Right ventricle myocardium inferior (tissue), 1 donor: ENCODE measurements at regions not wholly inside any gene's neighbourhood (a gene's known extent, or its start where the extent isn't known, plus 50 kb on each side); places are given as distances from the start of the nearest gene placed in this dataset.
"Not testable (repeated sequence)": the region's sequence is repeated elsewhere in the genome, so short reads cannot be mapped to it uniquely, and the experiment has no call there.

Experiments
- ATAC-seq: fragments of 200-7000 bp; cut with Tn5 transposase; one replicate; pipeline ENCODE4 v1.9.1; 2020; ENCODE audit warnings: mild to moderate bottlenecking, moderate library complexity
- DNase-seq: peaks from one replicate; pipeline ENCODE4 v3.0.0; 2021; ENCODE audit errors: missing footprints
- intact Hi-C: fragments of 100-400 bp; cut with DNase I; formaldehyde crosslinking; loops from one replicate; pipeline ENCODE4 v1.11.0; 2022
- donor health status: DM: no; HTN: yes; CAD: no; lungs with severe emphysema.

DNA sequence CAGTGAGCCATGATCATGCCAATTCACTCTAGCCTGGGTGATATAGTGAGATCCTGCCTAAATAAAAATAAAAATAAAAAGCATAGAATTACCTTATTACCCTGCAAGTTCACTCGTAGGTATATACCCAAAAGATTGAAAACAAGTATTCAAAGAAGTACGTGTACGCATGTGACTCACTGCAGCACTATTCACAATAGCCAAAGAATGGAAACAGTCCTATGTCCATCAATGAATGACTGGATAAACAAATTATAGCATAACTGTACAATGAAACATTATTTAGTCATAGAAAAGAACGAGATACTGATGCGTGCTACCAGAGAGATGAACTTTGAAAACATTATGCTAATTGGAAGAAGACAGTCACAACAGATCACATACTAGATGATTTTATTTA lies 204.6 kb upstream of the DIAPH2 start:
- intact Hi-C loops = no loop called here
- no peak for ATAC-seq
- no peak for DNase-seq

DNA sequence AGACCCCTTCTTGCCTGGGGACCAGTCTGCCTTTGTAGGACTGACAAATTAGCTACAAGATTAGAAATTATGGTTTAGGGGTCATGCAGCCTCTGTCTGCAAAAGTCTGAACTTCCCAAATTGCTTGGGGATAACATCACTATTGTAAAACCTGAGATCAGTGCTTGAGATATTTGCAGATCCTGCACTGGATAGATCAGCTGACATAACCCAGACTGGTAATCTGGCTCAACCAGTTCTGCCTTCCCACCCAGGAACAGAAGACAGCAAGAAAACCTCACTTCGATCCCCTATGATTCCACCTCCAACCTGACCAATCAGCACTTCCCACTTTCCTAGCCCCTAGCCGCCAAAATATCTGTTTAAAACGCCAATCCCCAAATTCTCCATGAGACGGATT lies 202.8 kb upstream of the DIAPH2 start:
- DNase-seq (no peak), ATAC-seq (no peak)
- intact Hi-C loops = no loop called here

DNA sequence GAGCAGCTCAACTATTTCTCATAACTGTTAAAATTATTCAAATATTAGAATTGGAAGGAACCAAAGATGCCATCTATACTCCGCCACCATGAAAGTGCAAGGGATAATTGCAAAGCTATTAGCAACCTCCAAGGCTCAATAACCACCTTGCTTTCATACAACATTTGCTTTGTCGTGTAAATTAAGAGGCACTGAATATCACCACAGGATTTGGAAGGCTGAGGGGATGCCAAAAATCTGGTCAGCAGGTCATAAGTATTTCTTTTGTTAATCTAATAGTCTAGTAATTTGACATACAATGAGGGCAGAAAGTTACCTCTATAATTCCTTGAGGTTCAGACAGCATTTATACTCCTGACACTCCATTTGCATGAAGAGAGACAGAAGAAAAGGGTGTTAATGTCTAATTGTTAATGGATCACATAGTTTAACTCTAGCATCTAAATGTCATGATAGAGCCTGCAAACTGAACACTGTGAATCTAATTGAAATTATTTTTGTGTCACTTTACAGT lies 200.9 kb upstream of the DIAPH2 start:
- no peak for DNase-seq
- ATAC-seq = no peak
- intact Hi-C loops = no loop called here

DNA sequence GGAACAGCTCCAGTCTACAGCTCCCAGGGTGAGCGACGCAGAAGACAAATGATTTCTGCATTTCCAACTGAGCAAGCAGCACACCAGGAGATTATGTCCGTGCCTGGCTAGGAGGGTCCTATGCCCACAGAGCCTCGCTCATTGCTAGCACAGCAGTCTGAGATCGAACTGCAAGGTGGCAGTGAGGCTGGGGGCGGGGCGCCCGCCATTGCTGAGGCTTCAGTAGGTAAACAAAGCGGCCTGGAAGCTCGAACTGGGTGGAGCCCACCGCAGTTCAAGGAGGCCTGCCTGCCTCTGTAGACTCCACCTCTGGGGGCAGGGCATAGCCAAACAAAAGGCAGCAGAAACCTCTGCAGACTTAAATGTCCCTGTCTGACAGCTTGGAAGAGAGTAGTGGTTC lies 198.0 kb upstream of the DIAPH2 start:
- intact Hi-C loops, ATAC-seq: not testable (repeated sequence)

DNA sequence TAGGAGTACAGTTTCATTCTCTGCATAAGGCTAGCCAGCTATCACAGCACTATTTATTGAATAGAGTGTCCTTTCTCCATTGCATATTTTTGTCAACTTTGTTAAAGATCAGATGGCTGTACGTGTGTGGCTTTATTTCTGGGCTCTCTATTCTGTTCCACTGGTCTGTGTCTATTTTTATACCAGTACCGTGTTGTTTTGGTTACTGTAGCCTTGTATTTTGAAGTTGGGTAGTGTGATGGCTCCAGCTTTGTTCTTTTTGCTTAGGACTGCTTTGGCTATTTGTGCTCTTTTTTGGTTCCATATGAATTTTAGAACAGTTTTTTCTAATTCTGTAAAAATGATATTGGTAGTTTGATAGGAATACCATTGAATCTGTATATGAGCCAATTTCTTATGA lies 182.1 kb upstream of the DIAPH2 start:
- intact Hi-C loops = no loop called here
- DNase-seq (no peak), ATAC-seq (no peak)

More for the DNA sequence above, 198.0 kb upstream of the DIAPH2 start:
- DNase-seq = not testable (repeated sequence)

DNA sequence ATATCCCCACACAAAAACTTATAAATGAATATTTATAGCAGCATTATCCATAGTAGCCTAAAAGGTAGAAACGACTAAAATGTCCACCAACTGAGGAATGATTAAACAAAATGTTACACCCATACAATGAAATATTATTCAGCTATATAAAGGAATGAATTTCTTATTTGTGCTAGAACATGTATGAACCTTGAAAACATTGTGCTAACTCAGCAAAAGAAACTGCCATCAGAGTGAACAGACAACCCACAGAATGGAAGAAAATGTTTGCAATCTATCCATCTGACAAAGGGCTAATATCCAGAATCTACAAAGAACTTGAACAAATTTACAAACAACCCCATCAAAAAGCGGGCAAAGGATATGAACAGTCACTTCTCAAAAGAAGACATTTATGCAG lies 155.3 kb upstream of the DIAPH2 start:
- ATAC-seq, intact Hi-C loops, DNase-seq: not testable (repeated sequence)

- DNase-seq = no peak
- no peak for ATAC-seq
- intact Hi-C loops = no loop called here
These were observed 146.4 kb upstream of the DIAPH2 start for GRCh38 chrX:96538104-96538725.

GRCh38 chrX:96540111-96540631 lies 144.5 kb upstream of the DIAPH2 start:
- no peak for DNase-seq
- ATAC-seq = no peak
- intact Hi-C loops = no loop called here

DNA sequence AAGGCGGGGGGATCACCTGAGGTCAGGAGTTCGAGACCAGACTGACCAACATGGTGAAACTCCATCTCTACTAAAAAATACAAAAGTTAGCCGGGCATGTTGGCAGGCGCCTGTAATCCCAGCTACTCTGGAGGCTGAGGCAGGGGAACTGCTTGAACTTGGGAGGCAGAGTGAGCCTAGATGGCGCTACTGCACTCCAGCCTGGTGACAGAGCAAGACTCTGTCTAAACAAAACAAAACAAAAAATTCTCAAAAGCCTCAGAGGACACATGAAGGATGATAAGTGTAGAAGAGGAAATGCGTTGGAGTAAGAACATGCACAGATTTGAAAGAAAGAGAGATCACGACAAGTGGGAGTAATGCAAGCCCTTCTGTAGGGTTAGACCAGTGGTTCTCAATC lies 138.4 kb upstream of the DIAPH2 start:
- intact Hi-C loops, DNase-seq, ATAC-seq: not testable (repeated sequence)

DNA sequence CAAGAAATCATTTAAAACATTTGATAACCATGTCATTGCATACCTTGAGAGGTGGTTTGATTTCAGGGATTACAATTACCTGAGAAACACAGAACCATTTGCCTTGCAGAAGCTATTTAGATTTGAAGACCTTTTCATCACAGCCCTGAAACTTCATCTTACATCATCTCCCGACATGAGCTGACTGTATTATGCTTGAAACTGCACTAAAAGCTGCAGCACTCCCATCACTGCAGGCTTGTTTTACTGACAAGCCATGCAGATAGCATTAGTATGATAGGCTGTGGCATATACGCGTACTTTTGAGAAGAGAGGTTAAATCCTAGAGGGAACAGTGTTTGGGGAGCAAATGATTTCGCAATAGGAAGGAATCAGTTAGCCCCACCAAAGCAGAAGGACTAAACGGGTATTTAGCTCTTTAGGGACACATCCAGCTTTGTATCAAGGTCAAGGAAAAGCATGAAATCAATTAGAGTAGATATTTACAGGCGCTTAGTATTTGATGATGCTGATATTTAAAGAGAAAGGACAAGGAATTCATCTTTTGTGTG lies 133.2 kb upstream of the DIAPH2 start:
- DNase-seq (no peak), ATAC-seq (no peak)
- intact Hi-C loops = no loop called here

DNA sequence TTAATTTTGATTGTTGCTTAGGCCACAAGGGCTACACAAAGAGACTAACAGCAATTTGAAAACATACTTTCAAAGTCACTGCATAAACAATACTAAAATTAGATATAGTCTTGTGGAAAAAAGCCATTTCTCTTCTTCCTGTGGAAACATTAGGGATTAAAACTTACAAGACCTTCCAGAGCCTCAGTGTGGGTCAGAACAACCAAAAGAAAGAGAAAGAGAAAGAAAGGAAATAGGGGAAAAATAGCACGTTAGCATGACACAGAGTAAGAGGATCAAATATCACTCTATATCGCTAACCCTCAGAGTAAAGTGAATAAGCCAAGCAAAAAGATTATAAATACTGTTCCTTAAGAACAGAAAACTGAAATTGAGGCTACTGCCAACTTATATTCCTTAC lies 127.8 kb upstream of the DIAPH2 start:
- ATAC-seq (no peak), DNase-seq (no peak)
- intact Hi-C loops = no loop called here

GRCh38 chrX:96561129-96561528 lies 123.5 kb upstream of the DIAPH2 start:
- DNase-seq, intact Hi-C loops, ATAC-seq: not testable (repeated sequence)

DNA sequence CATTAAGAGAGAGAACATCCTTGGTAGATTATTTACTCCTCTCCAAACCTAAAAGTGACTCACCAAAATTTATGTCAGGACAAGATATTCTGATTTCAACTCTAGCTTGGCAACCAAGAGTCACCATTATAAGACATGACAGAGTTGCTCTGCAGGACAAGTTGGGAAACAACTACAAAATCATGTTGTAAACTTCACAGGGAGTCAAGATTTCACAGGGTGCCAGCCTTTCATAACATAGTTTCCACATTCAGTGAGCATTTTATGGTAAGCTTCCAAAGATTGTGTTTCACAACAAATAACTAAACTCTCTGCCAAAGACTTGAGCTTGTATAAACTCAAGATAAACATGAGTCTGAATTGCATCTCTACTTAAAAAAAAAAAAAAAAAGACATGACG lies 121.0 kb upstream of the DIAPH2 start:
- ATAC-seq = peak; percentile 44
- intact Hi-C loops = no loop called here
- DNase-seq = no peak

- DNase-seq = no peak
- intact Hi-C loops = no loop called here
- ATAC-seq = no peak
These were observed 120.0 kb upstream of the DIAPH2 start for GRCh38 chrX:96564595-96564994.

- intact Hi-C loops = no loop called here
- no peak for DNase-seq
- no peak for ATAC-seq
These were observed 117.8 kb upstream of the DIAPH2 start for GRCh38 chrX:96566878-96567277.

GRCh38 chrX:96568071-96568470 lies 116.6 kb upstream of the DIAPH2 start:
- intact Hi-C loops = no loop called here

GRCh38 chrX:96569034-96569433 lies 115.6 kb upstream of the DIAPH2 start:
- DNase-seq (no peak), ATAC-seq (no peak)
- intact Hi-C loops = no loop called here

More at GRCh38 chrX:96568071-96568470, 116.6 kb upstream of the DIAPH2 start:
- no peak for ATAC-seq
- DNase-seq = no peak

DNA sequence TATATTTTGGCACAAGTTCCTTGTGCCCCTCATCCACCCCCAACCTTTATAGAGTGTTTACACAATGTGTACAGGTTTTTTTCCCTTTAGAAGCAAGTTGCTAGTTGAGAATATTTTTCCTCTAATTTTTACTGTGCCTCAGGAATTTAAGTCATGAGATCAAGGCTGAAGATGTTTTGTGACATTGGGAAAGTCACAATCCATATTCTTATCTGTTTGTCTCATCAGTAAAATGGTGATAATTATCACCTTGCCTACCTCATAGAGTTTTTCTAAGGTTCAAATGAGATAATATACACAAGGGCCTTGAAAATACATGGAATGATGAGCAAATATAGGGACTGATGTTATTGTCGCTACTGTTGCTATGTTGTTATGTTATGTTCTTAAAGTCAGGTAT lies 109.6 kb upstream of the DIAPH2 start:
- no peak for ATAC-seq
- no peak for DNase-seq
- intact Hi-C loops = no loop called here

- no peak for DNase-seq
- ATAC-seq = no peak
- intact Hi-C loops = no loop called here
These were observed 108.3 kb upstream of the DIAPH2 start for GRCh38 chrX:96576368-96576767.

DNA sequence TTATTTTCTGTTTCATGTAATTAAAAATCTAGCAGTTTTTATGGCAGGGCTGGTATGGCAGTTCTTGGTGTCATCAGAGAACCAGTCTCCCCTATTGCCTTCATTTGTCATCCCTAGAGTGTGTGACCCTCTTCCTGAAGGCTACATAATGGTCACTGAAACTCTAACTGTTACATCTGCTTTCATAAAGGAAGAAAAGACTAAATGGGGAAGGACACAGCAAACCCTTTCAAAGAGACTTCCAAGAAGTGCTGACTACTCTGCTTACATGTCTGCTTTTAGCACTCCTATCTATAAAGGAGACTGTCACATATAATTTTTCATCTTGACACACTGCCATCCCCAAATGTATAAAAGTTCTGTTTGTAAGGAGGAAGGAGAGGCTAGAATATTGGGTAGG lies 105.9 kb upstream of the DIAPH2 start:
- no peak for ATAC-seq
- DNase-seq = no peak
- intact Hi-C loops = no loop called here

DNA sequence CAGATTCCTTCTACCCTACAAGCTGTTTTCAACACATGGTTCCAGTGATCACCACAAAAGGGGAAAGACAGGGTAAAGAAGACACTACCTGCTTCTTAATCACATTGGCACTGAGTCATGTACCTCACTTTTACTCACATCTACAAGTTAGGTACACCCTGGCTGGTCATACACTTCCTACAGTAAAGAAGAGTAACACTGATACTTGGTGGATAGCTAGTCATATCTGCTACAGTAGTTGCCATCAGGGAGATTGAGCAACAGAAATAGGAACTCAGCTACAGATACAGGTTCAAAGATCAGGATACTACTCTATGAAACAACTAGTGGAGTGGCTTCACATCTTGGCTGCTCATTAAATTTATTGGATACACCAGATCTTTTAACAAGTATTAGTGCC lies 105.4 kb upstream of the DIAPH2 start:
- no peak for ATAC-seq
- intact Hi-C loops = no loop called here
- DNase-seq = no peak
